ENCODE measurements at regions not wholly inside any gene's neighbourhood (a gene's known extent, or its start where the extent isn't known, plus 50 kb on each side); places are given as distances from the start of the nearest gene placed in this dataset.

- no peak for TF ChIP-seq CTCF (conservative IDR thresholded peaks at IDR 0.05)
- no peak for TF ChIP-seq ZFX (IDR thresholded peaks at IDR 0.05)
These were observed 91.5 kb upstream of the BLID start for GRCh38 chr11:122207505-122207904.

Measured in C4-2B (cell line).